ENCODE measurements at regions not wholly inside any gene's neighbourhood (a gene's known extent, or its start where the extent isn't known, plus 50 kb on each side); places are given as distances from the start of the nearest gene placed in this dataset.

DNA sequence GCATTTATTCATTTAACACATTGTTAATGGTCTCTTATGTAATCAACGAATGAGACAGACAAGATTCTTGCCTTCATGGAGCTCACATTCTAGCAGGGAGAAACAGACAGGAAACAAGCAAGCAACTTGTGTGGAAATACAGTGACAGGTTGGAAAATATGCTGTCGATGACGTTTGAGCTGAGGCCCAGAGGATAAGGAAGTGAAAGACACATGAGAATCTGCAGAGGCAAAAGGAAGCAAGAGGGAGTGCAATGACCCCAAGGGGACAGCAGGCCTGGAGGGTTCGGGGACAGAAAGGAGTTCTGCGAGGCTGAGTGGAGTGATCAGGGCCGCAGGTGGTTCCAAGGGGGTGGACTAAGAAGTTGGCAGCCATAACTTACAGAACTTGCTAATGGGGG is 60.6 kb upstream of the AKT3 start:
- TF ChIP-seq, protein P1, sequence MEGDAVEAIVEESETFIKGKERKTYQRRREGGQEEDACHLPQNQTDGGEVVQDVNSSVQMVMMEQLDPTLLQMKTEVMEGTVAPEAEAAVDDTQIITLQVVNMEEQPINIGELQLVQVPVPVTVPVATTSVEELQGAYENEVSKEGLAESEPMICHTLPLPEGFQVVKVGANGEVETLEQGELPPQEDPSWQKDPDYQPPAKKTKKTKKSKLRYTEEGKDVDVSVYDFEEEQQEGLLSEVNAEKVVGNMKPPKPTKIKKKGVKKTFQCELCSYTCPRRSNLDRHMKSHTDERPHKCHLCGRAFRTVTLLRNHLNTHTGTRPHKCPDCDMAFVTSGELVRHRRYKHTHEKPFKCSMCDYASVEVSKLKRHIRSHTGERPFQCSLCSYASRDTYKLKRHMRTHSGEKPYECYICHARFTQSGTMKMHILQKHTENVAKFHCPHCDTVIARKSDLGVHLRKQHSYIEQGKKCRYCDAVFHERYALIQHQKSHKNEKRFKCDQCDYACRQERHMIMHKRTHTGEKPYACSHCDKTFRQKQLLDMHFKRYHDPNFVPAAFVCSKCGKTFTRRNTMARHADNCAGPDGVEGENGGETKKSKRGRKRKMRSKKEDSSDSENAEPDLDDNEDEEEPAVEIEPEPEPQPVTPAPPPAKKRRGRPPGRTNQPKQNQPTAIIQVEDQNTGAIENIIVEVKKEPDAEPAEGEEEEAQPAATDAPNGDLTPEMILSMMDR (IDR thresholded peaks at IDR 0.05; ENCODE audit: insufficient read depth, low read length): no peak
- no peak for TF ChIP-seq POLR2AphosphoS5 (IDR thresholded peaks at IDR 0.05; ENCODE audit: low read depth)
- TF ChIP-seq, protein P2, sequence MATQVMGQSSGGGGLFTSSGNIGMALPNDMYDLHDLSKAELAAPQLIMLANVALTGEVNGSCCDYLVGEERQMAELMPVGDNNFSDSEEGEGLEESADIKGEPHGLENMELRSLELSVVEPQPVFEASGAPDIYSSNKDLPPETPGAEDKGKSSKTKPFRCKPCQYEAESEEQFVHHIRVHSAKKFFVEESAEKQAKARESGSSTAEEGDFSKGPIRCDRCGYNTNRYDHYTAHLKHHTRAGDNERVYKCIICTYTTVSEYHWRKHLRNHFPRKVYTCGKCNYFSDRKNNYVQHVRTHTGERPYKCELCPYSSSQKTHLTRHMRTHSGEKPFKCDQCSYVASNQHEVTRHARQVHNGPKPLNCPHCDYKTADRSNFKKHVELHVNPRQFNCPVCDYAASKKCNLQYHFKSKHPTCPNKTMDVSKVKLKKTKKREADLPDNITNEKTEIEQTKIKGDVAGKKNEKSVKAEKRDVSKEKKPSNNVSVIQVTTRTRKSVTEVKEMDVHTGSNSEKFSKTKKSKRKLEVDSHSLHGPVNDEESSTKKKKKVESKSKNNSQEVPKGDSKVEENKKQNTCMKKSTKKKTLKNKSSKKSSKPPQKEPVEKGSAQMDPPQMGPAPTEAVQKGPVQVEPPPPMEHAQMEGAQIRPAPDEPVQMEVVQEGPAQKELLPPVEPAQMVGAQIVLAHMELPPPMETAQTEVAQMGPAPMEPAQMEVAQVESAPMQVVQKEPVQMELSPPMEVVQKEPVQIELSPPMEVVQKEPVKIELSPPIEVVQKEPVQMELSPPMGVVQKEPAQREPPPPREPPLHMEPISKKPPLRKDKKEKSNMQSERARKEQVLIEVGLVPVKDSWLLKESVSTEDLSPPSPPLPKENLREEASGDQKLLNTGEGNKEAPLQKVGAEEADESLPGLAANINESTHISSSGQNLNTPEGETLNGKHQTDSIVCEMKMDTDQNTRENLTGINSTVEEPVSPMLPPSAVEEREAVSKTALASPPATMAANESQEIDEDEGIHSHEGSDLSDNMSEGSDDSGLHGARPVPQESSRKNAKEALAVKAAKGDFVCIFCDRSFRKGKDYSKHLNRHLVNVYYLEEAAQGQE (IDR thresholded peaks at IDR 0.05; ENCODE audit: insufficient replicate concordance, low read depth): no peak

Data from HL-60 (cell line).